Limb (tissue), 2 donors: ENCODE measurements at regions not wholly inside any gene's neighbourhood (a gene's known extent, or its start where the extent isn't known, plus 50 kb on each side); places are given as distances from the start of the nearest gene placed in this dataset.

Experiments
- DNase-seq, 2 donors: peaks; one replicate each; pipeline ENCODE4 v3.0.0-alpha.2; 2016; ENCODE audit errors: extremely low spot score in 2 of 2

DNA sequence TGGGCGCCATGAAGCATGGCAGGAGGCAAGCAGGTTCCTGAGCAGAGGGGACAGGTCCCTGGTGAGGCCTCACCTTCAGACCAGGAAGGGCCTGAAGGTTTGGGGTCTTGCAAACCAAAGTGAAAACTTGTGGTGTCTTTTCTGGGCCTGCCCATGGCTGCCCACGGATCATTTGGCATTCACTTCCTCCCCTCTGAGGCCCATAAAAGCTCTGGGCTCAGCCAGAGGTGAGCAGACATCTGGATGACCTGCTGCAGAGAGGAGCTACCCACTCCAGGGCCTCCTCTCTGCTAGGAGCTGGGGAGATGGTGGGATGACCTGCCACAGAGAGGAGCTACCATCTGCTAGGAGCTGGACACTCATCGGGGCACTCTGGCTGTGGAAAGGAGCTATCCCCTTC, 112.9 kb upstream of the TMEM18 start:
- no peak for DNase-seq

DNA sequence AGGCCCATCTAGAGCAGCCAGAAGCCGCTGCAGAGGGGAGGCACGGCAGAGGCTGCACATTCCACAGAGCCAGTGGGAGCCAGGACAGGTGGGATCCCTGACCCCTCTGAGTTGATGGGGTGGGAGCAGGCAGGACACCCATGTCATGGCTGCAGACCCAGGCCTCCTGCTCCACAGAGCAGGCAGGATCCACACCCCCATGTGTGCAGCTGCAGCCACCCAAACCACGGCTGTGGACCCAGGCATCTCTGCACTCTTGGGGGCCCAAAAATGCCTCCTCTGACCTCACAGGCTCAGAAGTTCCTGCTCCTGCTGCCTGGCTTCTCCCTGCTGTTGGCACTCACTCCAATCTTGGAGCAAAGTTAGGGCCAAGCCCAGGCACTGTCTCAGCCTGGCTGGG, 112.3 kb upstream of the TMEM18 start:
- DNase-seq = no peak

DNA sequence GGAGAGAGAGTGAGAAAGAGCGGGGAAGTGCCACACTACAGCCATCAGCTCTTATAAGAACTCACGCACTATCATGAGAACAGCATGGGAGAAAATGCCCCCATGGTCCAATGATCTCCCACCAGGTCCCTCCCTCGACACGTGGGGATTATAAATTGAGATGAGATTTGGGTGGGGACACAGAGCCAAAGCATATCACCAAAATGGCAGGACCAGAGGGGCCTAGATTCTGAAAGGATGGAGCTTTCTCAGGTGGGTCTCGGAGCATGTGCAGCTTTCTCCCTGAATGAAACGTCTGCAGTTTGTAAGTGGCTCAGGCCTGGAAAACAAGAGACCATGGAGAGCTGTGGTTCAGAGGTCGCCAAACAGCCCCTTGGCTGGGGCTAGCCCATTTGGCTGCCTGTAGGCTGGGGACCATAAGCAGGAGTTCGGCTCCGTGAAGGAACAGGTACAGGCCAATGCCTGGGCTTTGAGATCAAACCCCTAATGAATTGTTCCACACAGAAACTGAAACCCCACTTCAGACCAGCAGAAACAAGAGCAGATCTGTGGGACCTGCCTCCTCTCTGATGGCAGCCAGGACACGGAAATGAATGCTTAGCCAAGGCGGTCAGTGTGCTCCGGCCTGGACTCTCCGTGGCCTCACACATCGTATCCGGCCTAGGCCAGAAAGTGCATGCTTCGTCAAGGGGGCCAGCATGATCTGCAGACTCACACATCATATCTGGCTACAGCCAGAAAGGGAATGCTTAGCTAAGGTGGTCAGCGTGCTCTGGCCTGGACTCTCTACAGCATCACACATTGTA, 111.2 kb upstream of the TMEM18 start:
- no peak for DNase-seq

DNA sequence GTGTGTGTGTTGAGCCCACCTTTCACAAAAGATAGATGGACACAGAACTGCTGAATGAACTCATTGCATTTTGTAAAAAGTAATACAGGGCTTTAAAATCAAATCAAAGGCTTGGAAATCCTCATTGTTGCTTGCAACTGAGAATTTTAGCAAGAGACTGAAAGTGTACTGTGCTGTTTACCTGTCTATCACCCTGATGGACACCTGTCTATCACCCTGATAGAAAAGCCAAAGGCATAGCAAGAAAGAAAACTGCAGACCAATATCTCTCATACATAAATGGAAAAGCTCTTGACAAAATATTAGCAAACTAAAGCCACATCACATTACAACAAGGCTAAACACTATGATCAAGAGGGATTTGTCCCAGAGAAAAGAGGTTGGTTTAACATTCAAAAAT, 107.5 kb upstream of the TMEM18 start:
- no peak for DNase-seq

DNA sequence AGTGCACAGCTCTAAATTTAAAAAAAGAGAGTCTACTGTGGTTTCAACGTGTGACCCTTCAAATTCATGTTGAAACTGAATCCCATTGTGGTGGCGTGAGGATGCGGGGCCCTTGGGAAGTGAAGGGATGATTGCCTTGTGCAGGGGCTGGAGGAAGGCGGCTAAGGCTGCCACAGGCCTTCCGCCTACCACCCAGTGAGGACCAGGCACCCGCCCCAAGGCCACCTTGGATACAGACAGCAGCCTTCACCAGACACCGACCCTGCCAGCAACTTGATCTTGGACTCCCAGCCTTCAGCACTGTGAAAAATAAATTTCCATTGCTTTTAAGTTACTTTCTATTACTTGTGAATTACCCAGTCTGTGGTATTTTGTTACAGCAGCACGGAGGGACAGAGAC, 103.4 kb upstream of the TMEM18 start:
- no peak for DNase-seq

DNA sequence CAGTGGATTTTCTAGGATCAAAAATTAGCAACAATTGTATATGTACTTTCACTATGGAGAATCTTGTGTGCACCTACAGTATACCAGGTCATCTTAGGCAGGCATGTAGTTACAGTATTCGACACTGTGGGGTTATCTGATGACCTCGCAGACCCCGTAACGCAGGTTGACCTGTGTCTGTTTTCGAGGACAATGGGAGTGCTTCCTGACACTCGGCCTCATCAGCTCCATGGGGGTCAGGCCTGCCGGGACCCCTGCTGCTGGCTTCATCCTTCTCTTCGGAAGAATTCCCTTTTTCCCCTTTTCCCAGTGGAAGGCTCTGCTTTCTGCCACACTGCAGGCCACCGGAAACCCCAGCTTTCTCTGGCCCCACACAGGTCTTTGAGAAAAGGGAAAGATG, 102.8 kb upstream of the TMEM18 start:
- DNase-seq = no peak

DNA sequence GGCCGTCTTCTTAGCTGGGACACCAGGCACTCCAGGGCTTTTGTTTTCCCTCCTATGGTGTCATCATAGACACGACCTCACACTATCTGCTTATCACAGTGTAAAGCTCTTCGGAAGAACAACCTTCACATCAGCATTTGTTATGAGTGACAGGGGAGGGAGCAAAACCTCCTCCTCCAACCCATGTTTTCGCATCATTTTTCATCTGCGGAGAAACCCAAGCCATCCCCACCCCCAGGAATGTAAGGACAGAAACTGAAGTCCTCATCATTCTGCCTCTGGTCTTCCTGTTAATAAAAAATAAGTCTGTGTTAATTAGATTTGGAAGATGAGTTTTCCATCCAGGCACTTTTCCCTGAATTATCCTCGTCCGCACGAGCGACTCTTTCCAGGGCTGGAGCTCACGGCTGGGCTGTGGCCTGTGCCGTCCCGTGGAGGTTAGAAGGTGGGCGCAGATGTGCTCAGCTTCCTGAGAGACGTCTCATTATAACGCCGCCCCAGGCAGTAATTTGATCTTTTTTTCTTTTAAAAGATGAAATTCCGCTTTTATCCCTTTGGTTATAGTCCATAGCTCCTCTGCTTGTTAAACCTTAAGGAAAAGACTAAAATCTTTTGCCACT, 101.6 kb upstream of the TMEM18 start:
- no peak for DNase-seq

DNA sequence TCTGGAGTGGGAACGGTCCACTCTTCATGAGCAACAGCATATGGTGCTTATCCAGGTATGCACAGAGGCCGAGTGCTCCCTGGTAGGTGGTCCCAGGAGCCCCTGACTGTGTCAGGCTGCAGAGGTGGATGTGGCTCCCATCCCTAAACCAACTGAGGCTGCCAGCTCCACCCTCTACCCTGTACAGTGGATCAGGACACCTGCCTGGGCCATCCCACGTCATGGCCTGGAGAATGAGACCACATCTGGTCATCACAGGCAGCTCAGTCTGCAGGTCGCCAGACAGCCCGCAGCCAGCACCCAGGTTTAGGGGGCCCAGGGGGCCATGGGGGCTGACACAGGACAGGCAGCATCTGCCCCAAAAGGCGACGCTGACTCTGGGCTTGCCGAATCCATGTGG, 100.3 kb upstream of the TMEM18 start:
- no peak for DNase-seq

DNA sequence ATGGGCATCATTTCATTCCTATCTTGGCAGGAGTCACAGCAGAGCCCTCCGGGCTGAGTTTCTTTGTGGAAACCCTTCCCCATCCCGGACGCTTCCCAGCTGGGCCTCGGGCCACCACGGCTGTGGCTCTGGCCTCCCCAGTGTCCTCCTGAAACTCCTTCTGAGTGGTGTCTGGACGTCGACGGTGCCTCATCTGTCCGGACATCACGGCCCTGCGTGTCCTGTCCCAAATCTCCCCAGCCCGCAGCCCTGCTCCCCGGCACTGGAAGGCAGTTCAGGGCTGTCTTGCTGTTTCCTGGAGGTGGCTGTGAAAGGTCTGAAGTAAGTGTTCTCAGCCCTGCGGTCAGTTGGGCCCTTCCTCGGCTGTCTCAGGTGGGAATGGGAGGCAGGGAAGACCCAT, 99.8 kb upstream of the TMEM18 start:
- DNase-seq = no peak

DNA sequence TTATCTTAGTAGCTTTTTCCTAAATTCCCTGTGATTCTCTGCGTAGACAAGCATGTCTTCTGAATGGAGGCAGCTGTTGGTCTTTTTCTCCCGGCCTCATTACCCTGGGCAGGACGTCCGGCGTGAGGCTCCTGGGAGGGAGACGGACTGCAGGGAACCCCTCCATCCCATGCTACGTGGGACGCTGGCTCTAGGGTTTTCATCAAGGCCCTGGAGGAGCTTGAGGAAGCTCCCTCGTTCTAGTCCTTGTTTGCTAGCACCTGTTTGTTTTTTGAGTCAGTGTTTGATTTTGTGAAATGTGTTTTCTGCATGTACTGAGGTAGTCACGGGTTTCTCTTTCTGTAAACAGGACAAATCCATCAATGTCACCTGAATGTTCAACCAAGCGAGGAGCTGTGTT, 99.3 kb upstream of the TMEM18 start:
- DNase-seq = no peak

DNA sequence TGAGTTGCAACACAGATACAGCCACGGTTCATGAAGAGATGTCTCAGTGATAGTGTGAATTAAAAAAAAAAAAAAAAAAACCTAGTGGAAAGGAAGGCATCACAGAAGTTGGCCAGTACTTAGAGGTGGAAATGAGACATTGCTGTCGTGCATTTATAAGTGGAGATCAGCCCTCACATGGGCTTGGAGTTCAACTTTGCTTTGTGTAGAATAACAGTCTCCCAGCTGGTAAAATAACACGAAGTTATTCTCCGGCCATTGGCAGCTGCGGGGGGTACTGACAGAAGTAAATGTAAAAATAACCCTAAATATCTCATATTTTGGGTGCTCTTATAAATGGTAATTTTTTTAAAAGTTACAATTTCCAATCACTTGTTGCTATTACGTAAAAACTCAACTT, 98.8 kb upstream of the TMEM18 start:
- no peak for DNase-seq

DNA sequence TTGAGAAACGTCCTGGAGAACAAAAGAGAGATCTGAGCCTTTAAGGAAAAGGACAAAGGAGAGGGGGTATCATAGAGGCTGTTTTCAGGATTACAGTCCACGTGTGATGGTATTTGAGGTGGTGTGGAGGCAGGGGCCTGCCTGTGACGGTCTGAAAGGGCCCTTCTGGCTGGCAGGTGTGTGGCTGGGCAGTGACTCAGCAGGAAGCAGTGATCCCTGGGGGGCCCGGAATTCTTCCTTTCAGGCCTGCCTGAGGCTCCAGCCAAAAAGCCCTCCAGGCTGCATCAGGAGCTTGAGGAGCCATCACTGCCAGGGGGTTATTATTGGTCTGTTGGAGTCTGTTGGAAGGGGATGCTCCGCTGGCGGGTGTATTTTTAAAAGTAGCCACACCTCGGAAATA, 97.2 kb upstream of the TMEM18 start:
- DNase-seq = no peak

DNA sequence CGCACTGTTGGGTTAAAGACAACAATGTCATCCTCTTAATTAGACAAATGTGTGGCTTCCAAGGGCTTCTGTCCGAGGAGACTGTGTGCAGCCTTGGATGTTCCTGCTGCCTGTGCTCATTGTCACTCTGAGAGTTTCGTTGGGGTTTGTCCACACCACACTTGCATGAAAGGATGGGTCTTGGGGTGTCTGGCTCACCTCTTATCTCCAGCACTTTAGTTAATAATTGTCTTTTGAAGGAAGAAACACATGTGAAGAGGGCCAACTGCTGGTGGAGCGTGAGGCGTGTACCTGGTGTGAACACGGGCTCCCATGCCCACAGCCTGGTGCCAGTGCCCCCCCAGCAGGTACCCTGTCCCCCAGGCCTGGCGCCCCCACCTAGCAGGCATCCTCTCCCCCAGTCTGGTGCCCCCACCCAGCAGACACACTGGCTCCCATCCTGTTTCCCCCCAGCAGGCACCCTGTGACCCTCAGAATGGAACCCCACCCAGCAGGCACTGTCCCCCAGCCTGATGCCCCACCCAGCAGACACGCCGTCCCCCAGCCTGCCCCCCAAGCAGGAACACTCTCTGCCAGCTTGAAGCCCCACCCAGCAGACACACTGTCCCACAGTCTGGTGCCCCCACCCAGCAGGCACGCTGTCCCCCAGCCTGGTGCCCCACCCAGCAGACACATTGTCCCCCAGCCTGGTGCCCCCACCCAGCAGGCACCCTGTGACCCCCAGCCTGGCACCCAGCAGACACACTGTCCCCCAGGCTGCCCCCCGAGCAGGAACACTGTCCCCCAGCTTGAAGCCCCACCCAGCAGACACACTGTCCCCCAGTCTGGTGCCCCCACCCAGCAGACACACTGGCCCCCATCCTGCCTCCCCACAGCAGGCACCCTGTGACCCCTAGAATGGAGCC, 96.3 kb upstream of the TMEM18 start:
- DNase-seq = no peak

DNA sequence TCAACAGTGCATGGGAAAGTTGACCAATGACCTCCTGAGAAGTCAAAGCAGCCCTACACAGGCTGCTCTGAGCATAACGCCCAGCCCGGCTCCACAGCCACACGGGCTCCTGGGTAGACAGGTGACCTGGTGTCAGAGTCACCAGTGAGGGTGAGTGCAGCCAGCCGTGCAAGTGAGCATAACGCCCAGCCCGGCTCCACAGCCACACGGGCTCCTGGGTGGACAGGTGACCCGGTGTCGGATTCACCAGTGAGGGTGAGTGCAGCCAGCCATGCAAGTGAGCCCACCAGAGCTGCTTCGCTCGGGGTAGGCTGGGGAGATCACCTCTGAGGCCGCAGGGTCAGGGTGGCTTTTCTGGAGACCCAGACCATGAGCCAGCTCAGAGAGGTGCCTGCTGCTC, 94.3 kb upstream of the TMEM18 start:
- no peak for DNase-seq

DNA sequence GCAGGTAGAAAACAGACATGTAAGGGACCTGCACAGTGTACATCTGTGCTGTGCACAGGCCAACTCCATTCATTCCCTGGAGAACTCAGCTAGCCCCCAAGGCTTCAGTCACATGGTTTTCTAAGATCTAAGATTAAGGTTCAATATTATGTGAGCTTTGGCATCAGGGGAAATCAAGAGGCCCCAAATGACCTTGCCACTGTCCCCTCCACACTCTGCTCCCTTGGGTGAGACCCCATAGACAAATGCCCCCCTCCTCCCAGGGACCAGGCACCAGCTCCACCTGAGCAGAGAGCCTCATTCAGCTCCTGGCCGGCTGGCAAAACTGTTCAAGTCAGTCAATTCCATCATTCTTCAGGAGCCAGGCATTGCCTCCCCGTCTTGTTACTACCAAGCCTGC, 93.6 kb upstream of the TMEM18 start:
- no peak for DNase-seq

DNA sequence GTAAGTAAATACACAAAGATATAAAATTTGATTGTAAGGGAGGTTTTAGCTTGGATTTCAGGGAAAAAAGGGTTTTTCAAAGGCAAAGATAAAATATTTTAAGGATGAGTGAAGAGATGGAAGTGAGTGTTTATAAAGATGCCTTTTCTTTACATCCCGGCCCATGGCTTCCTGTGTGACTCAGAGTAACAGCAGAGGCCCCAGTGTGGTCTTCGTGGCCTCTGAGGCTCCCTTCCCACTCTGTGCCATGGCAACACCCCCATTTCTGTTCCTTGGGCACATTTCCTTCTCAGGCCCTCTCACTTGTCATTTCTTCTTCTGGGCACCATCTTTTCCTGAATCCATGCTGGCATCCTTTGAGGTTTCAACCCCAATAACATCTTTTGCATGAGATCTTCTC, 92.6 kb upstream of the TMEM18 start:
- no peak for DNase-seq

DNA sequence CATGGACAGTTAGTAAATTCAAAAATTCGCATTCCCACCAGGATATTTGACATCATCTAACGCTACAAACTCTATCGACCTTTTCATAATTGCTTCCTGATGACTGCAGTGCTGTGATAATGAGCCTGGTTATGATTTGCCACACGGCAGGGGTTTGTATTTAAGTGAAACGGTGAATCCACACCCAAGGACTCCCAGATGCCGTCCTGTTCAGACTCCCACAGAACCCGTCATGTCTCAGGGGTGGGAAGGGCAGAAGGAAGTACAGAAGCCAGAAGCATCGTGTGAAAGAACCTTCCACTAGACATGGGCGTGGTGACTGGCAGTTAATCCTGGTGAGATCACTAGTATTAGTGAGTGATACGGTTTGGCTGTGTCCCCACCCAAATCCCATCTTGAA, 91.2 kb upstream of the TMEM18 start:
- no peak for DNase-seq

DNA sequence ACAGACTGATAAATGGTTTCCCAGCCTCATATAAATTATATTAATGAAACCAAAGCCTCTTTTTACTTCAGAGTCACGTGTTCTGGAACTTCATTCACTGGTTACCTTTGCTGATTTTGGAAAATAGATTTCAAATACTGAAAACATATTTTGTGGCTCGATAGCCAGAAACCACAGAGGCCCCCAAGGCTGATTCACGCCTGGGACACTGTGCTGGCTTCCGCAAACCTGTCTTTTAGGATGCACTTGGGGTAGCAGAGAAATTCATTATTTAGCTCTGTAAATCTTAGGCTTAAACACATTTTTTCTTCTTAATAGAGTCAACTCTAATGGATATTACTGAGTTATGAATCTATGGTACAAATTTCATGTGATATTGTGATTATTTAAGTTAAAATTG, 90.7 kb upstream of the TMEM18 start:
- no peak for DNase-seq

DNA sequence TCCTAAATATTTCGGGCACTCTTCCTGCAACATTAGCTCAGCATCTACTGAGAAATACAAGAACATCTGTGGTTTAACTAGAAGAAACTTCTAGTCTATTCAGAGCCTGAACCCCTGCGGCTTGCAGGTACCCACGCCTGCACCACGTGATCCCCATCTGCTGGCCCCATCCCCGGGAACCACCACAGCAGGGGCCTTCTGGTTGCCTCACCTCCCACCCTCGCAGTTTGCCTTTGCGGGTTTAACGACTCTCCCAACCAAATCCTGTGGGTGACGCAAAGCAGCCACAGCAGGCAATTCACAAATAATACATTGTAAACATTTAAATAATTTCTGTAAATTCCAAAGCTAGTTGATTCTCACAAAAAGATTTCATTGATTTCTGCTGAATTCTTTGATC, 90.2 kb upstream of the TMEM18 start:
- no peak for DNase-seq

DNA sequence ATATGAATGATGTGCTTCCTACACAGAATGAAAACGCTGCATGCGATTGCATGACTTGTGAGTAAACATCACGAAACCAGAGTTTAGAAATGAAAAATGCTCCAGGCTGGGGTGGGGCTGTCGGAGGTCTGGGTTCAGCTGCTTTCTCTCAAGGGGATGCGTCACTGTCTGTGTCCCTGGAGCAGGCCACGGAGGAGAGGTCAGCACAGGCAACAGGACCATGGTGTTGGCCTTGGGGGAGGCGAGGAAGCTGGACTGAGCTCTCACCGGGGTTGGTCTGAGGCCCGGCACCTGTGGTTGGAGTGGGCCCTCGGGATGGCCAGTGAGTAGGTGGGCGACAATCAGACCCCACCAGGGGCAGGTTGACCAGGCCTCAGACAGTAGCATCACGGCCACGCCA, 89.0 kb upstream of the TMEM18 start:
- DNase-seq = no peak

DNA sequence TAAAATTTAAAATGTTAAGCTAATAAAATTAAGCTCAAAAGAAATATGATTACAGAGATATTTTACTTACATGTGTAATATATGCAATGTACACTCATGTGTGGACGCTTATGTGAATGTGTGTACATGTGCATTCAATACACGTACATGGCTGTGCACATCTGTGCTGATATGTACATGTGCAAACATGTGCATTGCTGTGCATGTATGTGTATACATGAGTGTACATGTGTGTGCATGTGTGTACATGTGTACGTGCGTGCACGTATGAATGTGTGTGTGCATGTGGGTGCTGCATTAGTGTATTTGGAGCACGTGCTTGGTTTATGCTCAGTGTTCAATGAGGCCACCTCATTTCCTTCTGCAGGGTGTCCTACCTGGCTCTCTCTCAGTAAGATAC, 88.2 kb upstream of the TMEM18 start:
- no peak for DNase-seq

DNA sequence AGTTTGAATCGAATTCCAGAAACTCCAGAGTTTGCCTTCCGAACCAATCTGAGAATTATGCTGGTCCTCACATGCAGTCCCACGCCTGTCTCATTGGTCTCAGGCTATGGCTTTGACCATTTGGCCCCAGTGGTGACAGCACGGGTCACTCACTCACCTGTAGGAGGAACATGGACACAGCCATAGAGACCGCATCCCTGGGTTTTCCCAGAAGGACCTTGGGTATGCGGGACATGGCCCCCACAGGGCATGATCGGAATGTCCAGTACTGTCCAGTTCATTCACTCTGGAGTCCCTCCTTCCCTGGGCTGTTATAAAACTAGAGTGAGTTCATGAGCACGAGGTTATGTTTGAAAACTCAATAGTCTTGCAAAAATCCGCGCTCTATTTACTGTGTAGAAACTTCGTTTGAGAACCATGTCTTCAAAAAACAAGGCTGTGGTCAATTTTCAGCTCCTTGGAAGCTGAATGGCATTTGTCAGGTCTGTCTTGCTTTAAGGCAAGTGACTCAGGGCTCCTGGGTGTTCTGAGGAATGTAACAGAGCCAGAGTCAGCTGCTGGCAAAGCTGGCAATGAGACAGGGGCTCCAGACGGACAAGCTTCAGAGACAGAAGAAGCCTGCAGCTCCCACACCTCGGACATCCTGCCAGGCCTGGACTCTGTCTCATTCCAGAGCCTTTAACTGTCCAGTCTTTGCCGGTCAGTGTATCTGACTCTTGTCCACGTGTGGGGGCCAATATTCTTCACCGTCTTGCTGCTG, 86.7 kb upstream of the TMEM18 start:
- no peak for DNase-seq
